ENCODE measurements at regions not wholly inside any gene's neighbourhood (a gene's known extent, or its start where the extent isn't known, plus 50 kb on each side); places are given as distances from the start of the nearest gene placed in this dataset.
"Not testable (repeated sequence)": the region's sequence is repeated elsewhere in the genome, so short reads cannot be mapped to it uniquely, and the experiment has no call there.

DNA sequence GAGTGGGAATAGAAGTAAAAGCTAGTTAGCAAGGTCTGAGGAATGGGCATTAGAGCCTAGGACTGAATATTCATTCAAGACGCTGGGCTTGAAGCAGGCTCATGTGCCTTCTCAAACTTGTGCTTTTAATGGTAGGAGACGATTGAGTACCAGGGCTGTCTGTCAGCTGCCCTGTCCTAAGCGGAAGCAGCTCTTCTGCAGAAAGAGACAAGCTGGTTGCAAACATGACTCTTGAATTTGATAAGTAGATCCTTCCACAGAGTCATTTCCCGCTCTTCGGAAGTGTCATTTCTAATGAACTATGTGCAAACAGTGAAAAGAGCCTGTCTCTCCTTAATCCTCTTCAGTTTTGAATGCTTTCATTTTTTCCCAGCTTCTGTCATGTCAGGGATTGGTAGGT, 176.4 kb downstream of the TFAP2B start:
- DNase-seq (ENCODE audit: low spot score): no peak

- no peak for DNase-seq (ENCODE audit: low spot score)
These were observed 180.2 kb downstream of the TFAP2B start for GRCh38 chr6:50998905-50999304.

GRCh38 chr6:51001399-51001798, 182.7 kb downstream of the TFAP2B start:
- DNase-seq (ENCODE audit: low spot score): no peak

- no peak for DNase-seq (ENCODE audit: low spot score)
These were observed 185.7 kb downstream of the TFAP2B start for GRCh38 chr6:51004380-51004779.

- no peak for DNase-seq (ENCODE audit: low spot score)
These were observed 187.1 kb downstream of the TFAP2B start for GRCh38 chr6:51005779-51006178.

- DNase-seq (ENCODE audit: low spot score): no peak
These were observed 188.6 kb downstream of the TFAP2B start for GRCh38 chr6:51007237-51007636.

DNA sequence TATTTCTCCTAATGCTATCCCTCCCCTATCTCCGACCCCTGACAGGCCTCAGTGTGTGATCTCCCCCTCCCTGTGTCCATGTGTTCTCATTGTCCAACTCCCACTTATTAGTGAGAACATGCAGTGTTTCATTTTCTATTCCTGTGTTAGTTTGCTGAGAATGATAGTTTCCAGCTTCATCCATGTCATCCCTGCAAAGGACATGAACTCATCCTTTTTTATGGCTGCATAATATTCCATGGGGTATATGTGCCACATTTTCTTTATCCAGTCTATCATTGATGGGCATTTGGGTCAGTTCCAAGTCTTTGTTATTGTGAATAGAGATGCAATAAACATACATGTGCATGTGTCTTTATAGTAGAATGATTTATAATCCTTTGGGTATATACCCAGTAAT, 190.0 kb downstream of the TFAP2B start:
- DNase-seq (ENCODE audit: low spot score): not testable (repeated sequence)

- DNase-seq (ENCODE audit: low spot score): no peak
These were observed 194.7 kb downstream of the TFAP2B start for GRCh38 chr6:51013376-51013775.

DNA sequence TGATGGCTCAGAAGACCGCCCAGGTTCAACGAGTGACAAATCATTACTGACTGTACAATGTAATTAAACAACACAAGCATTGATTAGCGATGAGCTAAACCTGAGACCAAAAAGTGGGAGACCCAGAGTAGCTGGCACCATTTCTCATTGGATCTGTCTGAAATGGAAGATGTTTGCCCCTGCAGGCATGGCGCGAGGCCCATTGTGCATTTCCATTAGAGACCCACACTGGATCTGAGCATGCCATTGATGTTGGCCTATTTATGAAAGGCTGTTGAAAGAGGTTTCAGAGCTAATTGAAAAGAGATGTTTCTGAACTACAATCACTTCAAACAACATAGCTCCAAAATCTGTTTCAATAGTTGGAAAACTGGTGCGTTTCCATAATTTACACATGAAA, 196.7 kb downstream of the TFAP2B start:
- no peak for DNase-seq (ENCODE audit: low spot score)

GRCh38 chr6:51016489-51016888, 197.8 kb downstream of the TFAP2B start:
- DNase-seq (ENCODE audit: low spot score): no peak

- no peak for DNase-seq (ENCODE audit: low spot score)
These were observed 201.1 kb downstream of the TFAP2B start for GRCh38 chr6:51019806-51020205.

- DNase-seq (ENCODE audit: low spot score): no peak
These were observed 202.5 kb downstream of the TFAP2B start for GRCh38 chr6:51021171-51021570.

- no peak for DNase-seq (ENCODE audit: low spot score)
These were observed 205.5 kb downstream of the TFAP2B start for GRCh38 chr6:51024126-51024525.

GRCh38 chr6:51025082-51025777, 206.6 kb downstream of the TFAP2B start:
- no peak for DNase-seq (ENCODE audit: low spot score)

DNA sequence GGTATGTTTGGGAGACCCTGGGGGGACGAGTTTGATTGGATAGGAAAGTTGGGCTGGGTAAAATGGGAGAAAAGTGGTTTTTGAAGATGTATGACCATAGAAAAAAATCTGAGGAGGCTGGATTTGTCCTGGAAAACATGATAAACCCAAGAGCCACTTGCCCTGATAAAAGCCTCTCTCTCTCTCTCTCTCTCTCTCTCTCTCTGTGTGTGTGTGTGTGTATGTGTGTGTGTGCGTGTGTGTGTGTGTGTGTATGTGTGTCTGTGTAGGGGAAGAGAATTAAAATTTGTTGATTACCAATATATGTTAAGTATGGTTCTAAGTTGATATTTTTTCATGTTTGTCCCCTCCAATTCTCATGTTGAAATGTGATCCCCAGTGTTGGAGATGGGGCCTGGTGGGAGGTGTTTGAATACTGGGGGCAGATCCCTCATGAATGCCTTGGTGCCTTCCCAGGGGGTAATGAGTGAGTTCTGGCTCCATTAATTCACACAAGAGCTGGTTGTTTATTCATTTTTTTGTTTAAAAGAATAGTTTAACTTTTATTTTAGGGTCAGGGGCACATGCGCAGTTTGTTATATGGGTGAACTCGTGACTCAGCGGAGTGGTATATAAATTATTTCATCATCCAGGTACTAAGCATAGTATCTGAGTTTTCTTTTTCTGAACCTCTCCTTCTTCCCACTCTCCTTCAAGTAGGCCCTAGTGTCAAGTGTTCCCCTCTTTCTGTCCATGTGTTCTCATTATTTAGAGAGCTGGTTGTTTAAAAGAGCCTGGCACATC, 208.8 kb downstream of the TFAP2B start:
- no peak for DNase-seq (ENCODE audit: low spot score)

GRCh38 chr6:51028276-51028675, 209.6 kb downstream of the TFAP2B start:
- DNase-seq (ENCODE audit: low spot score): no peak

DNA sequence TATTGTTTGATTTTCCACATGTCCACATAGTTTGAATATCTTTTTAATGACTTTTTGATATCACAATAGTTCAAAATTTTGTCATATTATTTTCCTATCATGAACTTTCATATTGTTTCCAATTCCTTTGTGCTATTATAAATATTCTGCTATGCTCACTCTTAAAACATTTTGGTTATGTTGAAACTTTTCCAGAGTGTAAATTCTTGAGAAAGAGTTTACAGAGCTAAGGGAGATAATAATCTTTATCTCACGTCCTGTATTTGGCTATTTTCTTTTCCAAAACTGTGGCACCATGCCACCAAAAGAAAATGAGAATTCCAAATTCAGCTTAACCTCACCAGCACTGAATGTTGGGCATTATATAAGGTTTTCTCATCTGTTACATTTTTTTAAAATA, 210.9 kb downstream of the TFAP2B start:
- no peak for DNase-seq (ENCODE audit: low spot score)

DNA sequence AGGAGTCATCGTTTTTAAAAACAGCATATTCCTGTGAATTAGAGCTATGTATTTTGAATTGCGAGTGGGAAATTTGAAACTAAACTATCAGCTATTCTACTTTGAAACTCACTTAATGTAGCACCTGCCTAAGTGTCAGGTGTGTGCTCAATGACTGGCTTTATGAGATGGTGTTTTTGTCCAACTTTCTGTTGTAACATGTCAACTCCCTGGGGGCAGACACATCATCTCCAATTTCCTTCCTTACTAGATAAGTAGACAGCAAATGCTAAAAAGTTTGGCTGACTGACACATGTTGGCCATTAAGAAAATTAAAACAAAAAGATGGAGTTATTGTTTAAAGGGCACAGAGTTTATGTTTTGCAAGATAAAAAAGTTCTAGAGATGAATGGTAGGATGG, 226.9 kb downstream of the TFAP2B start:
- no peak for DNase-seq (ENCODE audit: low spot score)

- no peak for DNase-seq (ENCODE audit: low spot score)
These were observed 230.8 kb downstream of the TFAP2B start for GRCh38 chr6:51049288-51049982.

DNA sequence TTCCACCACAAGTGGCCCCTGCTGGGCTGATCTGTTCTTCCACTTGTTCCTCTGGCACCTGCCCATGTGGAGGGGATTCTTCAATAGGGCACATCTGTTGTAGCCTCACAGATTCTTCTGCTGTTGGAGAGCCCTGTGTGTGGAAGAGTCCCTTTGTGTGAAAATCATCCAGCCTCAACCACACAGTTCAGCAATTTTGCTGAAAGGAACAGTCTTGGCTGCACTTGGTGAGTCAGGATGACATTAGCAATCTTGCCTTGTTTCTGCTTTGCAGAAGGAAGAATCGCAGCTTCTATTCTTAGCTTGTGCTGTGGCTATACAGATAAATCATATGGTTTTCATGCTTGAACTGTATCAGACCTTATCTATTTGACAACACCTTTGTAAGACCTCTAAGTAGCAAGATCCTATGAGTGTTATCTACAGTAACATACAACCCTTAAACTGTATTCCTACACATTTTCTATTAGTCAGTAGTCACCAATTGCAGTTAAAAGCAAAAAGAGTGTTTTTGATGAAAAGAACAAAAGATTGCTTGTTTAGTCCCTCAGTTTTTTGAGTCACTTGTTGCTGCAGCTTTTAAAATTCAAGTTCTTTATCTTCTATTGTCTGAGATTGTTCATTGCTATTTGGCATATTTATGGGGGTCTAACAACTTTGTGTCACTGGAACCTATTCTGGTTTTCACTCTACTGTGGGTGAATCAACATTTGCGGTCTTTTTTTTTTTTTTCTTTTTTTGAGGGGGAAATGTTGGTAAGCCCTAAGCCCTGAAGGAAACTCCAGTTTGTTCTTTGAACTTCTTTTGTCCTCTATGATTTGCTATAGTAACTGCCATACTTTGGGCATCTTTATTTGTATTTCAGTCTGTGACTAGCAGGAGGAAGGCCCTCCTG, 231.6 kb downstream of the TFAP2B start:
- DNase-seq (ENCODE audit: low spot score): no peak

DNA sequence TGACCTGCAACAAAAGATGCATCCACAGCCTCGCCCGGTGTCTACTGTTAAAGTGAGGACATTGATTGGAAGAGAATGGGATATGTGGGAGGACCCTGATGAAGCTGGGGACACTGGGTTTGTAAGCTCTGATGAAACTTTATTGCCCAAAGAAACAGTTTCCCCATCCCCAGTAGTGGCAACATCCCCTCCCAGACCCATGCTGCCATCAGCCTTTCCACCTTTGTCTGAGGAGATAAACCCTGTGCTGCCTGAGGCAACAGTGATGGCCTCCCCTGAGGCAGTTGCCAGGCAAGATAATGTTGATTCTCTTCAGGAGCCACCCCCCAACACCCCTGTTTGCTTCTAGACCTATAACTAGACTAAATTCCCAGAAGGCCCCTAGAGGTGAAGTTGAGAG, 234.0 kb downstream of the TFAP2B start:
- not testable (repeated sequence) for DNase-seq (ENCODE audit: low spot score)

DNA sequence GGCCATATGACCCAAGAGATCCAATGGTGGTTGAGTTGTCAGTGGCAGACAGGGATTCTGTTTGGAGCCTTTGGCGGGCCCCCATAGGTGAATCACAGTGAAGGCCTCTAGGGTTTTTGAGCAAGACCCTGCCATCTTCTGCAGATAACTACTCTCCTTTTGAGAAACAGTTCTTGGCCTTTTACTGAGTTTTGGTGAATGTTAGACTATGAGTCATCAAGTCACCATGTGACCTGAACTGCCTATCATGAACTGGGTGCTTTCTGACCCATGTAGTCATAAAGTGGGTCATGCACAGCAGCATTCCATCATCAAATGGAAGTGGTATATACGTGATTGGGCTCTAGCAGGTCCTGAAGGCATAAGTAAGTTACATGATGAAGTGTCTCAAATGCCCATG, 236.6 kb downstream of the TFAP2B start:
- not testable (repeated sequence) for DNase-seq (ENCODE audit: low spot score)
